ENCODE measurements at regions not wholly inside any gene's neighbourhood (a gene's known extent, or its start where the extent isn't known, plus 50 kb on each side); places are given as distances from the start of the nearest gene placed in this dataset.

DNA sequence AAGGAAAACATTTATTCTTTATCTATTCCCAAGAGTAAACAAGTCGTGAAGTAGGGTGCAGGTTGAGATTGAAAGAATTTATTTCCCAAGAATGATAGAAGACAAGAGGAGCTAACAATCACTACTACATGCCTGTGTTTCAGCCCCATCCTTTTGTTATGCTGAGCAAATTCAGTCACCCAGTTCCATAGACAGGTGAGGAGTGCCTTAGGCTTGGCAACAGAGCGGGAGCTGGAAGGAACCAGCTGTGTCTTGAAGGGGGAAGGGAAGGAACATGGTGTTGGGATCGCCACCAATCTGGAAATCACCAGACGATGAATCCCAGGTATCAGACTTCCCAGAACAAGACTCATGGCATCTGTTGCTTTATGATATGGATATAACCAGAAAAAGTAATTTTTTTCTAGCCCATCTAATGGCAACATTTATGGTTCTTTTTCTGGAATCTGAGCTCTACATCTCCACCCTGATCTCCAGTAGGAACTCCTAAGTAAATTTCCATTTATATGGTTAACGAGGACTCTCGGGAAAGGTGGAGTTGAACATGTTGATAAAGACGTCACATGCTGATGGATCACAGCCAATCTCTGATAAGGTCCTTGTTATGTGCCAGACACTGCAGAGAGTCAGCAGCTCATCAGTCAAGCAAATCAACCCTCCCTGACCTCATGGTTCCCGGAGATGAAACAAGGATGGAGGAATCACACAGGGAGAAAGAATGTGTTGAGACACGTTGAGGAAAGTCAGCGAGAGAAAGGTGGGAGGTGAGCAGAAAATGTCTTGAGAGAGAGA is 344.9 kb downstream of the SMOC2 start:
- no peak for DNase-seq (ENCODE audit: low read depth, low spot score)
- no peak overlapping the region for H3K4me3 ChIP-seq (ENCODE audit: low read depth, low read length)
- TF ChIP-seq, protein P1, sequence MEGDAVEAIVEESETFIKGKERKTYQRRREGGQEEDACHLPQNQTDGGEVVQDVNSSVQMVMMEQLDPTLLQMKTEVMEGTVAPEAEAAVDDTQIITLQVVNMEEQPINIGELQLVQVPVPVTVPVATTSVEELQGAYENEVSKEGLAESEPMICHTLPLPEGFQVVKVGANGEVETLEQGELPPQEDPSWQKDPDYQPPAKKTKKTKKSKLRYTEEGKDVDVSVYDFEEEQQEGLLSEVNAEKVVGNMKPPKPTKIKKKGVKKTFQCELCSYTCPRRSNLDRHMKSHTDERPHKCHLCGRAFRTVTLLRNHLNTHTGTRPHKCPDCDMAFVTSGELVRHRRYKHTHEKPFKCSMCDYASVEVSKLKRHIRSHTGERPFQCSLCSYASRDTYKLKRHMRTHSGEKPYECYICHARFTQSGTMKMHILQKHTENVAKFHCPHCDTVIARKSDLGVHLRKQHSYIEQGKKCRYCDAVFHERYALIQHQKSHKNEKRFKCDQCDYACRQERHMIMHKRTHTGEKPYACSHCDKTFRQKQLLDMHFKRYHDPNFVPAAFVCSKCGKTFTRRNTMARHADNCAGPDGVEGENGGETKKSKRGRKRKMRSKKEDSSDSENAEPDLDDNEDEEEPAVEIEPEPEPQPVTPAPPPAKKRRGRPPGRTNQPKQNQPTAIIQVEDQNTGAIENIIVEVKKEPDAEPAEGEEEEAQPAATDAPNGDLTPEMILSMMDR (IDR thresholded peaks at IDR 0.05; ENCODE audit: insufficient read depth, low read length, missing control alignments), result no peak
- ChIA-PET POLR2A (no interaction called here), CTCF (no interaction called here)

- ChIA-PET CTCF (no interaction called here), POLR2A (no interaction called here)
Observed at GRCh38 chr6:168784426-168784825, 343.4 kb downstream of the SMOC2 start.

DNA sequence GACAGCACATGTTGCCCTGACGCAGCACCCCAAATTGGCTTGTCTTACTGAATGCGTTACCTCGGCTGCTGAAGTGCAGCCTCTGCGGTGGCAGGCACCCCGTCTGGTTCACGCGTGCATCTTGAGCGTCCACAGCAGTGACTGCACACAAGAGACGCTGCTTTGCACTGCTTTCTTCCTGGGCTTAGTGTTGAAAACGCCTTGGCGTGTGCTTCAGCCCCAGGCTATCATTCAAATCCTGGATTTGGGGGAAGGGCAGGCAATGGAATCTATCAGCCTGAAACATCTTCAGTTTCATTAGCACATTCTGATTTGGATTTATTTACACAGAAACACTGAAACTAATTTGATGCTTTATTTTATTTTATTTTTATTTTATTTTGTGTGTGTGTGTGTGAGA is 342.7 kb downstream of the SMOC2 start:
- CTCF ChIA-PET, result no interaction called here
- POLR2A ChIA-PET, result no interaction called here
- H3K4me3 ChIP-seq (ENCODE audit: low read depth, low read length), result no peak overlapping the region
- TF ChIP-seq, protein P1 (IDR thresholded peaks at IDR 0.05; ENCODE audit: insufficient read depth, low read length, missing control alignments), result no peak
- DNase-seq (ENCODE audit: low read depth, low spot score), result no peak

More at GRCh38 chr6:168784426-168784825, 343.4 kb downstream of the SMOC2 start:
- DNase-seq (ENCODE audit: low read depth, low spot score), result no peak
- TF ChIP-seq, protein P1 (IDR thresholded peaks at IDR 0.05; ENCODE audit: insufficient read depth, low read length, missing control alignments), result no peak
- H3K4me3 ChIP-seq (ENCODE audit: low read depth, low read length), result no peak overlapping the region

- ChIA-PET CTCF (no interaction called here), POLR2A (no interaction called here)
- TF ChIP-seq, protein P1 (IDR thresholded peaks at IDR 0.05; ENCODE audit: insufficient read depth, low read length, missing control alignments), result no peak
- H3K4me3 ChIP-seq (ENCODE audit: low read depth, low read length), result no peak overlapping the region
- no peak for DNase-seq (ENCODE audit: low read depth, low spot score)
Observed at GRCh38 chr6:168782187-168782751, 341.3 kb downstream of the SMOC2 start.

DNA sequence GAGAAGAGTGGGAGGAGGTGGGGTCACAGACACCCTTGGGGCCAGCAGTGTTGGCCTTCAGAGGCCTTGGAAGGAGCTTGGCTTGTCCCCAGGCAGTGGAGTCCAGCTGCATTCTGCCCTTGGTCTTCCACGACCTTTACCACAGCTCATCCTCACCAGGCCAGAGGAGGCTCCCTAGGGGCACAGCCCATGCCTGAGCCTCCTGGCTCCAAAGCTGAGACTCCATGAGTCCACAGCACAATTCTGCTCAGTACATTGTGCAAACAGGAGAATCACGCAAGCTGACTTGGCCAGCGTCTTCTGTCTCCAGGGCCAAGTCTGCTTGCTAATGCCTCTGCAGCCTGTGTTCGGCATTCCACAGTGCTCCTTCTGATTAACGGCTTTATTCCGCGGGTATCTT is 337.2 kb downstream of the SMOC2 start:
- ChIA-PET CTCF (no interaction called here), POLR2A (no interaction called here)
- TF ChIP-seq, protein P1 (IDR thresholded peaks at IDR 0.05; ENCODE audit: insufficient read depth, low read length, missing control alignments), result no peak
- no peak overlapping the region for H3K4me3 ChIP-seq (ENCODE audit: low read depth, low read length)
- DNase-seq (ENCODE audit: low read depth, low spot score), result no peak

DNA sequence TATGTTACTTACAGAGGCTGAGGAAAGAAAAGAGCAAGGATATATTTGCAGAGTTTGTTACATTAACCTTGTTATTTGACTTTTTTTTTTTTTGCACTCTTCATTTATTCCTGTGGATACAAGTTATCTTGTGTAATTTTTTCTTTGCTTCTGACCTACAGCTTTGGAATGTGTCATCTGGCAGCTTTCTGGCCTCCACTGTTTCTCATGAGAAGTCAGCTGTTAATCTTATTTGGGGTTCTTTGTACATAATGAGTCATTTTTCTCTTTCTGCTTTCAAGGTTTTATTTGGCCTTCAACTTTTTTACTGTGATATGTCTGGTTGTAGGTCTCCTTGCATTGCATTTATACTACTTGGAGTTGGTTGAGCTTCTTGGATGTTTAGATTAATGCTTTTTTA is 333.4 kb downstream of the SMOC2 start:
- CTCF ChIA-PET, result no interaction called here
- POLR2A ChIA-PET, result no interaction called here
- H3K4me3 ChIP-seq (ENCODE audit: low read depth, low read length), result no peak overlapping the region
- no peak for DNase-seq (ENCODE audit: low read depth, low spot score)
- TF ChIP-seq, protein P1 (IDR thresholded peaks at IDR 0.05; ENCODE audit: insufficient read depth, low read length, missing control alignments), result no peak

Data from AG04449 (cell line).